ENCODE measurements at regions not wholly inside any gene's neighbourhood (a gene's known extent, or its start where the extent isn't known, plus 50 kb on each side); places are given as distances from the start of the nearest gene placed in this dataset.
"Not testable (repeated sequence)": the region's sequence is repeated elsewhere in the genome, so short reads cannot be mapped to it uniquely, and the experiment has no call there.

GRCh38 chr6:78231002-78231401, 578.2 kb downstream of the MEI4 start:
- Histone ChIP-seq H3K9me3 (ENCODE audit: control insufficient read depth, low read depth, low read length) (no peaks in the 10 kb centered on the region), H3K9ac (ENCODE audit: low read length) (no peak overlapping the region), H3K27me3 (ENCODE audit: control insufficient read depth, insufficient read depth, low read length) (no peaks in the 10 kb centered on the region), H3K4me3 (ENCODE audit: low read length) (no peak overlapping the region), H3K36me3 (ENCODE audit: control insufficient read depth, low read depth, low read length) (no peaks in the 10 kb centered on the region), H3K4me1 (ENCODE audit: control insufficient read depth, low read depth, low read length) (no peaks in the 10 kb centered on the region), H3K27ac (ENCODE audit: low read length) (no peak overlapping the region)

DNA sequence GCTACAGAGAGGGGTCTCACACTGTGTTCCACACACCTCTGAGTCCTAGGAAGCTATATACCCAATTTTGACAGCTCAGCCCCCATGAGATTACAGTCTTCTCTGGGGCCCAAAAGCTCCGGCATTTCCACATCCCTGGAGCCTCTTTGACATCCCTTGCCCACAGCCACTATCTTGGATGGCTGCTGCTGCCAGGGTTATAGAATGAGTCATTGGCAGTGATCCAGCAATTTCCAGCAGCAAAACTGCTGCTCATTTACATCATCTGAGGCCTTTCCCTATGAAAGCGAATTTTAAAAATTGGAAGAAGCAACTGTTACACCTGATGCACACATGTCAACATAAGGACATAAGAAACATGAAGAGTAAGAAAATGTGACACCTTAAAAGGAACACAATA, 590.7 kb downstream of the MEI4 start:
- Histone ChIP-seq H3K4me1 (ENCODE audit: control insufficient read depth, low read depth, low read length) (no peaks in the 10 kb centered on the region), H3K27me3 (ENCODE audit: control insufficient read depth, insufficient read depth, low read length) (no peaks in the 10 kb centered on the region), H3K27ac (ENCODE audit: low read length) (no peak overlapping the region), H3K9me3 (ENCODE audit: control insufficient read depth, low read depth, low read length) (no peaks in the 10 kb centered on the region), H3K9ac (ENCODE audit: low read length) (no peak overlapping the region), H3K4me3 (ENCODE audit: low read length) (no peak overlapping the region), H3K36me3 (ENCODE audit: control insufficient read depth, low read depth, low read length) (no peaks in the 10 kb centered on the region)

GRCh38 chr6:78251931-78252330, 599.1 kb downstream of the MEI4 start:
- H3K4me1 ChIP-seq (ENCODE audit: control insufficient read depth, low read depth, low read length) = no peaks in the 10 kb centered on the region
- no peak overlapping the region for H3K4me3 ChIP-seq (ENCODE audit: low read length)
- no peaks in the 10 kb centered on the region for H3K9me3 ChIP-seq (ENCODE audit: control insufficient read depth, low read depth, low read length)
- H3K27ac ChIP-seq (ENCODE audit: low read length) = no peak overlapping the region
- no peaks in the 10 kb centered on the region for H3K27me3 ChIP-seq (ENCODE audit: control insufficient read depth, insufficient read depth, low read length)
- H3K9ac ChIP-seq (ENCODE audit: low read length) = no peak overlapping the region
- H3K36me3 ChIP-seq (ENCODE audit: control insufficient read depth, low read depth, low read length) = no peaks in the 10 kb centered on the region

DNA sequence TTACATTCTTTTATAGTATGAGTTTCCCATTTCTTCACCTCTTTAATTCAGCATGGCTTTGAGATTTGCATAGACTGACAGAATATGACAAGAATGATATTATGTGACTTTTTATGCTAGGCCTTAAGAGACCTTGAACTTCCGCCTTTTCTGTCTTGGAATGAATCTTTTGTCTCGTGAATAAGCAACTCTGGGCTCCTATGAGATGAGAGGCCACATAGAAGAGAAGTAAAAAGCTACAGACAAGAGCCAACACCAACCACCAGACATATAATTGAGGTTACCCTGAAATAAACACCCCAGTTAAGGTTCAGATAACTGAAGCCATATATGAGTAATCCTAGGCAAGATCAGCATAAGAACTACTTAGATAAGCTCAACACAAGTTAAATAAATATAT, 600.8 kb downstream of the MEI4 start:
- H3K4me3 ChIP-seq (ENCODE audit: low read length) = no peak overlapping the region
- no peaks in the 10 kb centered on the region for H3K9me3 ChIP-seq (ENCODE audit: control insufficient read depth, low read depth, low read length)
- no peaks in the 10 kb centered on the region for H3K4me1 ChIP-seq (ENCODE audit: control insufficient read depth, low read depth, low read length)

DNA sequence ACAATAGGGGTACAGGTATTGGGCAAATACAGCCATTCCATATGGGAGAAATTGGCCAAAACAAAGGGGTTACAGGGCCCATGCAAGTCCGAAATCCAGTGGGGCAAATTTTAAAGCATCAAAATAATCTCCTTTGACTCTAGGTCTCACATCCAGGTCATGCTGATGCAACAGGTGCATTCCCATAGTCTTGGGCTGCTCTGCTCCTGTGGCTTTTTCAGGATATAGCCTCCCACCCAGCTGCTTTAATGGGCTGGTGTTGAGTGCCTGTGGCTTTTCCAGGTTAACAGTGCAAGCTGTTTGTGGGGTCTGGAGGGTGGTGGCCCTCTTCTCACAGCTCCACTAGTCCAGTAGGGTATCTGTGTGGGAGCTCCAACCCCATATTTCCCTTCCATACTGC, 607.1 kb downstream of the MEI4 start:
- Histone ChIP-seq H3K4me1 (ENCODE audit: control insufficient read depth, low read depth, low read length) (no peaks in the 10 kb centered on the region), H3K27ac (ENCODE audit: low read length) (no peak overlapping the region), H3K36me3 (ENCODE audit: control insufficient read depth, low read depth, low read length) (no peaks in the 10 kb centered on the region), H3K9me3 (ENCODE audit: control insufficient read depth, low read depth, low read length) (no peaks in the 10 kb centered on the region), H3K4me3 (ENCODE audit: low read length) (no peak overlapping the region), H3K27me3 (ENCODE audit: control insufficient read depth, insufficient read depth, low read length) (no peaks in the 10 kb centered on the region), H3K9ac (ENCODE audit: low read length) (no peak overlapping the region)

More for the DNA sequence above, 600.8 kb downstream of the MEI4 start:
- Histone ChIP-seq H3K27me3 (ENCODE audit: control insufficient read depth, insufficient read depth, low read length) (no peaks in the 10 kb centered on the region), H3K9ac (ENCODE audit: low read length) (no peak overlapping the region), H3K36me3 (ENCODE audit: control insufficient read depth, low read depth, low read length) (no peaks in the 10 kb centered on the region), H3K27ac (ENCODE audit: low read length) (no peak overlapping the region)

DNA sequence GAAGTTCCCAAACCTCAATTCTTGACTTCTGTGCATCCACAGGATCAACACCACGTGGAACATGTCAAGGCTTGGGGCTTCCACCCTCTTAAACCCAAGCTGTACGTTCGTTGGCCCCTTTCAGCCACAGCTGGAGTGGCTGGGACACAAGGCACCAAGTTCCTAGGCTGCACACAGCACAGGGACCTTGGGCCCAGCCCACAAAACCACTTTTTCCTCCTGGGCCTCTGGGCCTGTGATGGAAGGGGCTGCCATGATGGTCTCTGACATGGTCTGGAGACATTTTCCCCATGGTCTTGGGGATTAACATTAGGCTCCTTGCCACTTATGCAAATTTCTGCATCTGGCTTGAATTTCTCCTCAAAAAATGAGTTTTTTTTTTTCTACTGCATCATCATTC, 606.9 kb upstream of the IRAK1BP1 start:
- H3K4me1 ChIP-seq (ENCODE audit: control insufficient read depth, low read depth, low read length); H3K36me3 ChIP-seq (ENCODE audit: control insufficient read depth, low read depth, low read length); H3K4me3 ChIP-seq (ENCODE audit: low read length); H3K9me3 ChIP-seq (ENCODE audit: control insufficient read depth, low read depth, low read length); H3K27ac ChIP-seq (ENCODE audit: low read length); H3K9ac ChIP-seq (ENCODE audit: low read length); H3K27me3 ChIP-seq (ENCODE audit: control insufficient read depth, insufficient read depth, low read length): not testable (repeated sequence)

DNA sequence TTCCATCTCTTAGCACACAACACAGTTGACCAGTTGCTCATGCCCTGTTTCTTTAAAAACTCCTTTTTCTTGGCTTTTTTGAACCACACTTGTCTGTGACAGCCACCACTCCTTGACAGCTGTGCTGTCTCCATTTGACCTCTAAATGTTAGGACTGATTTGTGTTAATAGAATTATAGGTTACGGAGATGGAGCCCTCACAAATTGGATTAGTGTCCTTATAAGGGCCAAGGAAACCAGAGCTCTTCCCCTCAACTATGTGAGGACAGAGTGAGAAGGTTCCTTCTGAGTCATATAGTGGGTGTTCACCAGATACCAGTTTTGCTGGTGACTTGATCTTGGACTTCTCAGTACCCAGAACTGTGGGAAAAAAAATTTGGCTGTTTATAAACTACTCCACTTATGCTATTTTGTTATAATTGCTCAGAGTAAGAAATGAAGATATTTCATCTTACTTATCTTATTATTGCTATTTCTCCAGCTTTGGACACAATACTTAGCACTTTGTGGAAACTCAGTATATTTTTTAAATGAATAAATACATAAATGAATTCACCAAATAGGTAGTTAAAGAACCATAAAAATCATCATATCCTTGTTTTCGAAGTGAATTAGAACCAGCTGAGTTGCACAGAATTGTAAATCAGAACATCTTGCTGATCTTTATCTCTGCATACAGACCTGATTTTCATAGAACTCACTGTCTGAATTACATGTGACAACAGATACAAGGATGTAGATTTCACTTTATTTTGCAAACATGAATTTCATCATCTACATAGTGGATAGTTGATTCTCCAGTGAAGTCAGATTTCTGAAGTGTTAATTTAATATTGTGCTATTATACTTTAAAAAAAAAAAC, 598.5 kb upstream of the IRAK1BP1 start:
- Histone ChIP-seq H3K27me3 (ENCODE audit: control insufficient read depth, insufficient read depth, low read length) (no peaks in the 10 kb centered on the region), H3K4me3 (ENCODE audit: low read length) (no peak overlapping the region), H3K9me3 (ENCODE audit: control insufficient read depth, low read depth, low read length) (no peaks in the 10 kb centered on the region), H3K9ac (ENCODE audit: low read length) (no peak overlapping the region), H3K4me1 (ENCODE audit: control insufficient read depth, low read depth, low read length) (peaks cover 4% of the 10 kb centered on the region), H3K27ac (ENCODE audit: low read length) (no peak overlapping the region), H3K36me3 (ENCODE audit: control insufficient read depth, low read depth, low read length) (no peaks in the 10 kb centered on the region)

DNA sequence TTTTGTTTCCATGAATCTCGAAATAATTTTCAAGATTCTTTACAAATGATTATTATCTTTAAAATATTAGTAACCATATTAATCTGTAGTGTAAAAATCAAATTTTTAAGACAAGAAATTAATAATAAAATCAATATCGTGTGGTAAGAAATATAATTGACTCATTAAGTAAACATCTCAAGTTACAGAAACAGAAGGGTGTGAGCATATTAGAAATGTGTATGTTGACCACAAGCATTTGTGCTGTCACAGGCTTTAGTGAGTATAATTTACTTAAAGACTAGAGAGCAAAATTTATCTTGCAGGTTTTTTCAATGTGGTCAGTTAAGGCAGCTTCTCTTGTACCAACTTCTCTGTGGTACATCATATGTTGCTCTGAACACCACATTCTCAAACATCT, 566.5 kb upstream of the IRAK1BP1 start:
- no peak overlapping the region for H3K9ac ChIP-seq (ENCODE audit: low read length)
- H3K36me3 ChIP-seq (ENCODE audit: control insufficient read depth, low read depth, low read length) = no peaks in the 10 kb centered on the region
- no peaks in the 10 kb centered on the region for H3K27me3 ChIP-seq (ENCODE audit: control insufficient read depth, insufficient read depth, low read length)
- no peaks in the 10 kb centered on the region for H3K9me3 ChIP-seq (ENCODE audit: control insufficient read depth, low read depth, low read length)
- no peak overlapping the region for H3K27ac ChIP-seq (ENCODE audit: low read length)
- no peak overlapping the region for H3K4me3 ChIP-seq (ENCODE audit: low read length)
- H3K4me1 ChIP-seq (ENCODE audit: control insufficient read depth, low read depth, low read length) = no peaks in the 10 kb centered on the region

DNA sequence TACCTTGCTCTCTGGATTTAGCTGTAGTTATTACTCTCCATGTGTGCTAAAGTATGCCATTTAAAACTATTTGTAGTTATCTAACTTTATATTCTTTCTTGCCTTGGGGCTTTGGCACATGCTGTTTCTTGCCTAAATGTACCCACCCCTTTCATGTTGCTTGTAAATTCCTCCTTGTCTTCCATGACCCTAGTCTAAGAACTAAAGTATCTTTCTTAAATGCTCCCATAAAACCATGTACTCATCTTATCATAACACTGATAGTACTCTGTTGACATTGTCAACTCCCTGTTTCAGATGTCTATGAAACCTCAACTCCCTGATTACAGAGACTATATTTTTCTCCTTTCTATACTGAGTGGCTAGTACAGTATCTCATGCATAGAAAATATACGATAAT, 564.9 kb upstream of the IRAK1BP1 start:
- Histone ChIP-seq H3K4me1 (ENCODE audit: control insufficient read depth, low read depth, low read length) (no peaks in the 10 kb centered on the region), H3K27ac (ENCODE audit: low read length) (no peak overlapping the region), H3K9ac (ENCODE audit: low read length) (no peak overlapping the region), H3K9me3 (ENCODE audit: control insufficient read depth, low read depth, low read length) (no peaks in the 10 kb centered on the region), H3K27me3 (ENCODE audit: control insufficient read depth, insufficient read depth, low read length) (no peaks in the 10 kb centered on the region), H3K36me3 (ENCODE audit: control insufficient read depth, low read depth, low read length) (no peaks in the 10 kb centered on the region), H3K4me3 (ENCODE audit: low read length) (no peak overlapping the region)

- Histone ChIP-seq H3K4me1 (ENCODE audit: control insufficient read depth, low read depth, low read length) (no peaks in the 10 kb centered on the region), H3K27ac (ENCODE audit: low read length) (no peak overlapping the region), H3K36me3 (ENCODE audit: control insufficient read depth, low read depth, low read length) (no peaks in the 10 kb centered on the region), H3K4me3 (ENCODE audit: low read length) (no peak overlapping the region), H3K9me3 (ENCODE audit: control insufficient read depth, low read depth, low read length) (no peaks in the 10 kb centered on the region), H3K9ac (ENCODE audit: low read length) (no peak overlapping the region), H3K27me3 (ENCODE audit: control insufficient read depth, insufficient read depth, low read length) (no peaks in the 10 kb centered on the region)
Measured at GRCh38 chr6:78308025-78308424, 559.3 kb upstream of the IRAK1BP1 start.

DNA sequence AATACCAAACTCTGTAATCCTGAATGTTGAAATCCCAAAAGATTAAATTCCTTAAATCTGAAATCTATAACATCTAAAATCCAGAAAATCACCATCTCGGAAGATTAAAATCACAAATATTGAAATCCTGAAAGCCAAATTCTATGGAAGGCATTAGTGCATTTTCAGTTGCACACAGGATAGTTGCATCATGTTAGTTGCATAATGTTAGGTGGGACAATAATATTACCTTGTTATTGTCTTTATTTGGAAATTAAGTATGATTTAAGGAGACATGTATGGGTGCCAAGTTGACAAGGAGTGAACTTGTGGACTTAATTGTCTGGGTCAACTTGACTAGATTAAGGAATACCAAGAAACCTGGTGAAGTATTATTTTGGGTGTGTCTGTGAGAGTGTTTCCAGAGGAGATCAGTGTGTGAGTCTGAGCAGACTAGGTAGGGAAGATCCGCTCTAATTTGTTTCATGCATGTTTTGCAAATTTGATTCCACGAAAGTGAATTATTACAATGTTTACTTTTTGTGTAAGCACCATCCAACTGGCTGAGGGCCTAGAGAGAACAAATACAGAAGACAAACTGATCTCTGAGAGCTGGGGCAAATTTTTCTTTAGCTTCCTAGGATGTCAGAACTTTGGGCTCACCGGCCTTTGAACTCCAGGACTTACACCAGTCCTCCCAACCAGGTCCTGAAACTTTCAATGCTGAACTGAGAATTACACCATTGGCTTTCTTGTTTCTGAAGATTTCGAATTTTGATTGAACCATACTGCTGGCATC, 545.1 kb upstream of the IRAK1BP1 start:
- Histone ChIP-seq H3K9me3 (ENCODE audit: control insufficient read depth, low read depth, low read length) (no peaks in the 10 kb centered on the region), H3K36me3 (ENCODE audit: control insufficient read depth, low read depth, low read length) (no peaks in the 10 kb centered on the region), H3K27me3 (ENCODE audit: control insufficient read depth, insufficient read depth, low read length) (no peaks in the 10 kb centered on the region), H3K4me1 (ENCODE audit: control insufficient read depth, low read depth, low read length) (no peaks in the 10 kb centered on the region), H3K9ac (ENCODE audit: low read length) (no peak overlapping the region), H3K27ac (ENCODE audit: low read length) (no peak overlapping the region), H3K4me3 (ENCODE audit: low read length) (no peak overlapping the region)

GRCh38 chr6:78324213-78324612, 543.1 kb upstream of the IRAK1BP1 start:
- Histone ChIP-seq H3K4me3 (ENCODE audit: low read length) (no peak overlapping the region), H3K9me3 (ENCODE audit: control insufficient read depth, low read depth, low read length) (no peaks in the 10 kb centered on the region), H3K27me3 (ENCODE audit: control insufficient read depth, insufficient read depth, low read length) (no peaks in the 10 kb centered on the region), H3K4me1 (ENCODE audit: control insufficient read depth, low read depth, low read length) (no peaks in the 10 kb centered on the region), H3K36me3 (ENCODE audit: control insufficient read depth, low read depth, low read length) (no peaks in the 10 kb centered on the region), H3K9ac (ENCODE audit: low read length) (no peak overlapping the region), H3K27ac (ENCODE audit: low read length) (no peak overlapping the region)
